ENCODE measurements at regions not wholly inside any gene's neighbourhood (a gene's known extent, or its start where the extent isn't known, plus 50 kb on each side); places are given as distances from the start of the nearest gene placed in this dataset.
"Not testable (repeated sequence)": the region's sequence is repeated elsewhere in the genome, so short reads cannot be mapped to it uniquely, and the experiment has no call there.

GRCh38 chr15:92763459-92763858 lies 107.9 kb upstream of the FAM174B start:
- DNase-seq = no peak

- not testable (repeated sequence) for DNase-seq
Measured at GRCh38 chr15:92768131-92768530, 112.6 kb upstream of the FAM174B start.

GRCh38 chr15:92770641-92771040 lies 115.1 kb upstream of the FAM174B start:
- no peak for DNase-seq

- no peak for DNase-seq
Measured at GRCh38 chr15:92772061-92772460, 116.5 kb upstream of the FAM174B start.

- DNase-seq = no peak
Measured at GRCh38 chr15:92772626-92773244, 117.2 kb upstream of the FAM174B start.

- no peak for DNase-seq
Measured at GRCh38 chr15:92773340-92773739, 117.8 kb upstream of the FAM174B start.

- no peak for DNase-seq
Measured at GRCh38 chr15:92779874-92780273, 120.2 kb upstream of the CHD2 start.

GRCh38 chr15:92780843-92781242 lies 119.3 kb upstream of the CHD2 start:
- no peak for DNase-seq

- no peak for DNase-seq
Measured at GRCh38 chr15:92781925-92782453, 118.1 kb upstream of the CHD2 start.

- DNase-seq = no peak
Measured at GRCh38 chr15:92787116-92787515, 113.0 kb upstream of the CHD2 start.

- DNase-seq = no peak
Measured at GRCh38 chr15:92788196-92788595, 111.9 kb upstream of the CHD2 start.

GRCh38 chr15:92788793-92789192 lies 111.3 kb upstream of the CHD2 start:
- DNase-seq = not testable (repeated sequence)

GRCh38 chr15:92796161-92796611 lies 103.9 kb upstream of the CHD2 start:
- DNase-seq = no peak

- DNase-seq = no peak
Measured at GRCh38 chr15:92797168-92798052, 102.7 kb upstream of the CHD2 start.

GRCh38 chr15:92800013-92800412 lies 100.1 kb upstream of the CHD2 start:
- DNase-seq = no peak

GRCh38 chr15:92800416-92801055 lies 99.6 kb upstream of the CHD2 start:
- DNase-seq = not testable (repeated sequence)

GRCh38 chr15:92801056-92801773 lies 98.9 kb upstream of the CHD2 start:
- DNase-seq = not testable (repeated sequence)

- no peak for DNase-seq
Measured at GRCh38 chr15:92801774-92802464, 98.2 kb upstream of the CHD2 start.

- no peak for DNase-seq
Measured at GRCh38 chr15:92803536-92803851, 96.6 kb upstream of the CHD2 start.

- peak; percentile 90 to 94 for DNase-seq
Measured at GRCh38 chr15:92803852-92804609, 96.1 kb upstream of the CHD2 start.

GRCh38 chr15:92804610-92804936 lies 95.6 kb upstream of the CHD2 start:
- not testable (repeated sequence) for DNase-seq
